ENCODE measurements at regions not wholly inside any gene's neighbourhood (a gene's known extent, or its start where the extent isn't known, plus 50 kb on each side); places are given as distances from the start of the nearest gene placed in this dataset.

- TF ChIP-seq CTCF (IDR thresholded peaks at IDR 0.05), result no peak
- TF ChIP-seq POLR2A (IDR thresholded peaks at IDR 0.05), result no peak
Observed at GRCh38 chr15:27686971-27687370, 412.1 kb downstream of the OCA2 start.

Data from vagina (tissue), 2 donors.